ENCODE measurements at regions not wholly inside any gene's neighbourhood (a gene's known extent, or its start where the extent isn't known, plus 50 kb on each side); places are given as distances from the start of the nearest gene placed in this dataset.

GRCh38 chr2:10246831-10247230 is 55.9 kb upstream of the HPCAL1 start:
- H3K27ac ChIP-seq (ENCODE audit: low read length), result no peak overlapping the region
- ATAC-seq (replicated peaks in 1 of 4) (no peak), DNase-seq (no peak)
- WGBS (ENCODE audit: insufficient coverage), result no CpG with 5 or more reads among the region's 5 CpGs
- Mint-ChIP-seq H3K4me1 (no peaks in the 10 kb centered on the region), H3K9me3 (peaks cover 10 to 26% (median 14%) of the 10 kb centered on the region in 3 donors), H3K27me3 (no peaks in the 10 kb centered on the region), H3K27ac (no peak overlapping the region), H3K4me3 (no peak overlapping the region), H3K36me3 (peaks cover 4% of the 10 kb centered on the region)
- peaks cover 3% of the 10 kb centered on the region for H3K9me3 ChIP-seq
- POLR2A ChIA-PET, result no interaction called here
- CTCF ChIA-PET, result no interaction called here
- H3K4me1 ChIP-seq (ENCODE audit: control insufficient read depth in 1 of 2, extremely low read depth in 1 of 2, insufficient read depth in 2 of 2, low read length in 2 of 2), result no peaks in the 10 kb centered on the region
- H3K27me3 ChIP-seq (replicated peaks in 1 of 2; ENCODE audit: control insufficient read depth in 2 of 2, extremely low read depth in 1 of 2, insufficient read depth in 2 of 2, low read length in 1 of 2), result peaks cover 0 to 7% of the 10 kb centered on the region in 2 experiments
- no peak overlapping the region for H3K4me3 ChIP-seq (ENCODE audit: control insufficient read depth in 1 of 2, extremely low read depth in 1 of 2, low read length in 1 of 2)
- H3K36me3 ChIP-seq (ENCODE audit: control insufficient read depth in 2 of 2, extremely low read depth in 1 of 2, insufficient read depth in 1 of 2, low read length in 1 of 2), result no peaks in the 10 kb centered on the region

GRCh38 chr2:10249798-10250197 is 52.9 kb upstream of the HPCAL1 start:
- DNase-seq (no peak), ATAC-seq (replicated peaks in 1 of 4) (no peak)
- Mint-ChIP-seq H3K27ac (no peak overlapping the region), H3K4me3 (no peak overlapping the region), H3K4me1 (no peaks in the 10 kb centered on the region), H3K9me3 (peaks cover 10 to 29% (median 14%) of the 10 kb centered on the region in 3 donors), H3K27me3 (no peaks in the 10 kb centered on the region), H3K36me3 (peaks cover 4% of the 10 kb centered on the region)
- Histone ChIP-seq H3K27me3 (replicated peaks in 1 of 2; ENCODE audit: control insufficient read depth in 2 of 2, extremely low read depth in 1 of 2, insufficient read depth in 2 of 2, low read length in 1 of 2) (peaks cover 0 to 10% of the 10 kb centered on the region in 2 experiments), H3K27ac (ENCODE audit: low read length) (no peak overlapping the region), H3K4me1 (ENCODE audit: control insufficient read depth in 1 of 2, extremely low read depth in 1 of 2, insufficient read depth in 2 of 2, low read length in 2 of 2) (no peaks in the 10 kb centered on the region), H3K9me3 (peaks cover 3% of the 10 kb centered on the region), H3K36me3 (ENCODE audit: control insufficient read depth in 2 of 2, extremely low read depth in 1 of 2, insufficient read depth in 1 of 2, low read length in 1 of 2) (no peaks in the 10 kb centered on the region), H3K4me3 (ENCODE audit: control insufficient read depth in 1 of 2, extremely low read depth in 1 of 2, low read length in 1 of 2) (no peak overlapping the region)
- no CpG with 5 or more reads among the region's 1 CpG for WGBS (ENCODE audit: insufficient coverage)
- POLR2A ChIA-PET, result no interaction called here
- CTCF ChIA-PET, result no interaction called here

GRCh38 chr2:10252224-10252623 is 50.5 kb upstream of the HPCAL1 start:
- Mint-ChIP-seq H3K4me1 (no peaks in the 10 kb centered on the region), H3K27ac (no peak overlapping the region), H3K36me3 (peaks cover 4% of the 10 kb centered on the region), H3K27me3 (peaks cover 0 to 1% of the 10 kb centered on the region in 2 donors), H3K9me3 (peaks cover 10 to 29% (median 14%) of the 10 kb centered on the region in 3 donors), H3K4me3 (no peak overlapping the region)
- H3K27ac ChIP-seq (ENCODE audit: low read length), result no peak overlapping the region
- ChIA-PET CTCF (no interaction called here), POLR2A (no interaction called here)
- DNase-seq, result no peak
- peaks cover 0 to 27% of the 10 kb centered on the region in 2 experiments for H3K27me3 ChIP-seq (replicated peaks in 1 of 2; ENCODE audit: control insufficient read depth in 2 of 2, extremely low read depth in 1 of 2, insufficient read depth in 2 of 2, low read length in 1 of 2)
- peaks cover 0 to 9% of the 10 kb centered on the region in 2 experiments for H3K4me1 ChIP-seq (ENCODE audit: control insufficient read depth in 1 of 2, extremely low read depth in 1 of 2, insufficient read depth in 2 of 2, low read length in 2 of 2)
- H3K4me3 ChIP-seq (ENCODE audit: control insufficient read depth in 1 of 2, extremely low read depth in 1 of 2, low read length in 1 of 2), result no peak overlapping the region
- peaks cover 3% of the 10 kb centered on the region for H3K9me3 ChIP-seq
- H3K36me3 ChIP-seq (ENCODE audit: control insufficient read depth in 2 of 2, extremely low read depth in 1 of 2, insufficient read depth in 1 of 2, low read length in 1 of 2), result no peaks in the 10 kb centered on the region
- ATAC-seq (replicated peaks in 1 of 4), result no peak
- WGBS (ENCODE audit: insufficient coverage), result 100% methylated on average over 1 of the region's 2 CpGs

GRCh38 chr2:10252661-10253060 is 50.0 kb upstream of the HPCAL1 start:
- WGBS (ENCODE audit: insufficient coverage), result no CpG with 5 or more reads among the region's 3 CpGs
- H3K9me3 Mint-ChIP-seq, result peaks cover 10 to 29% (median 14%) of the 10 kb centered on the region in 3 donors
- no peaks in the 10 kb centered on the region for H3K36me3 ChIP-seq (ENCODE audit: control insufficient read depth in 2 of 2, extremely low read depth in 1 of 2, insufficient read depth in 1 of 2, low read length in 1 of 2)
- ChIA-PET POLR2A (no interaction called here), CTCF (no interaction called here)
- peaks cover 3% of the 10 kb centered on the region for H3K9me3 ChIP-seq
- no peak overlapping the region for H3K4me3 ChIP-seq (ENCODE audit: control insufficient read depth in 1 of 2, extremely low read depth in 1 of 2, low read length in 1 of 2)
- H3K4me3 Mint-ChIP-seq, result no peak overlapping the region
- H3K27me3 Mint-ChIP-seq, result peaks cover 0 to 4% of the 10 kb centered on the region in 2 donors
- H3K27ac Mint-ChIP-seq, result no peak overlapping the region
- peaks cover 4% of the 10 kb centered on the region for H3K36me3 Mint-ChIP-seq
- H3K4me1 Mint-ChIP-seq, result no peaks in the 10 kb centered on the region
- peaks cover 0 to 9% of the 10 kb centered on the region in 2 experiments for H3K4me1 ChIP-seq (ENCODE audit: control insufficient read depth in 1 of 2, extremely low read depth in 1 of 2, insufficient read depth in 2 of 2, low read length in 2 of 2)
- H3K27ac ChIP-seq (ENCODE audit: low read length), result no peak overlapping the region
- no peak for ATAC-seq (replicated peaks in 1 of 4)
- peaks cover 0 to 31% of the 10 kb centered on the region in 2 experiments for H3K27me3 ChIP-seq (replicated peaks in 1 of 2; ENCODE audit: control insufficient read depth in 2 of 2, extremely low read depth in 1 of 2, insufficient read depth in 2 of 2, low read length in 1 of 2)
- DNase-seq, result no peak

Measured in T-cell (primary cell).